AML-193 (cell line): ENCODE measurements at regions not wholly inside any gene's neighbourhood (a gene's known extent, or its start where the extent isn't known, plus 50 kb on each side); places are given as distances from the start of the nearest gene placed in this dataset.
A peak's percentile ranks its signal among the peaks of the same experiment; 100 is the strongest.
"Not testable (repeated sequence)": the region's sequence is repeated elsewhere in the genome, so short reads cannot be mapped to it uniquely, and the experiment has no call there.

ENCODE experiments used
- DNase-seq, 2 experiments: peaks; one replicate each; lab custom pipeline; 2025; lab: John Stamatoyannopoulos, UW

- not testable (repeated sequence) for DNase-seq
Observed at GRCh38 chr13:76659074-76659473, 227.1 kb downstream of the KCTD12 start.

- DNase-seq: peak in 1 of 2 experiments; percentile 6
Observed at GRCh38 chr13:76656500-76656899, 229.7 kb downstream of the KCTD12 start.

- DNase-seq: no peak
Observed at GRCh38 chr13:76656056-76656455, 230.1 kb downstream of the KCTD12 start.

- DNase-seq: no peak
Observed at GRCh38 chr13:76654263-76654662, 231.9 kb downstream of the KCTD12 start.

- DNase-seq: no peak
Observed at GRCh38 chr13:76651286-76651685, 234.9 kb downstream of the KCTD12 start.

GRCh38 chr13:76647550-76647949 is 238.7 kb downstream of the KCTD12 start:
- DNase-seq: no peak

- no peak for DNase-seq
Observed at GRCh38 chr13:76646946-76647345, 239.3 kb downstream of the KCTD12 start.

- no peak for DNase-seq
Observed at GRCh38 chr13:76645632-76646031, 240.6 kb downstream of the KCTD12 start.

- no peak for DNase-seq
Observed at GRCh38 chr13:76644906-76645305, 241.3 kb downstream of the KCTD12 start.

GRCh38 chr13:76643596-76643995 is 242.6 kb downstream of the KCTD12 start:
- no peak for DNase-seq

GRCh38 chr13:76641056-76641455 is 245.1 kb downstream of the KCTD12 start:
- DNase-seq: no peak

GRCh38 chr13:76638882-76639281 is 247.3 kb downstream of the KCTD12 start:
- DNase-seq: no peak

GRCh38 chr13:76638181-76638580 is 248.0 kb downstream of the KCTD12 start:
- no peak for DNase-seq

GRCh38 chr13:76637641-76638141 is 248.5 kb downstream of the KCTD12 start:
- DNase-seq: no peak

- no peak for DNase-seq
Observed at GRCh38 chr13:76636829-76637228, 249.4 kb downstream of the KCTD12 start.

GRCh38 chr13:76635232-76636230 is 250.7 kb downstream of the KCTD12 start:
- no peak for DNase-seq

GRCh38 chr13:76634431-76635191 is 251.6 kb downstream of the KCTD12 start:
- DNase-seq: no peak

GRCh38 chr13:76632401-76633044 is 253.7 kb downstream of the KCTD12 start:
- DNase-seq: no peak

GRCh38 chr13:76630629-76631230 is 255.5 kb downstream of the KCTD12 start:
- DNase-seq: no peak

- no peak for DNase-seq
Observed at GRCh38 chr13:76622315-76623040, 263.7 kb downstream of the KCTD12 start.

- no peak for DNase-seq
Observed at GRCh38 chr13:76621705-76622104, 264.5 kb downstream of the KCTD12 start.
